Endothelial cell (in vitro differentiated cells): ENCODE measurements at regions not wholly inside any gene's neighbourhood (a gene's known extent, or its start where the extent isn't known, plus 50 kb on each side); places are given as distances from the start of the nearest gene placed in this dataset.
"Not testable (repeated sequence)": the region's sequence is repeated elsewhere in the genome, so short reads cannot be mapped to it uniquely, and the experiment has no call there.

Experiments
- DNase-seq: peaks from one replicate; pipeline ENCODE4 v3.0.0; 2021; ENCODE audit warnings: low spot score
- H3K27ac Mint-ChIP-seq: one replicate; pipeline ENCODE4 v1.8.0; 2021; ENCODE audit warnings: mixed read lengths, inconsistent platforms; ENCODE audit not compliant: unreplicated experiment
- H3K27me3 Mint-ChIP-seq: one replicate; pipeline ENCODE4 v1.8.0; 2021; ENCODE audit warnings: mild to moderate bottlenecking, moderate library complexity, mixed read lengths, inconsistent platforms; ENCODE audit not compliant: unreplicated experiment
- H3K36me3 Mint-ChIP-seq: one replicate; pipeline ENCODE4 v1.8.0; 2021; ENCODE audit warnings: mild to moderate bottlenecking, low read depth, mixed read lengths, inconsistent platforms; ENCODE audit not compliant: unreplicated experiment
- H3K4me1 Mint-ChIP-seq: one replicate; pipeline ENCODE4 v1.8.0; 2021; ENCODE audit warnings: mild to moderate bottlenecking, mixed read lengths, inconsistent platforms; ENCODE audit not compliant: unreplicated experiment
- H3K4me3 Mint-ChIP-seq: one replicate; pipeline ENCODE4 v1.8.0; 2021; ENCODE audit warnings: mild to moderate bottlenecking, mixed read lengths, inconsistent platforms; ENCODE audit not compliant: unreplicated experiment
- H3K9me3 Mint-ChIP-seq: one replicate; pipeline ENCODE4 v1.8.0; 2021; ENCODE audit warnings: mixed read lengths, inconsistent platforms; ENCODE audit not compliant: unreplicated experiment
- TF ChIP-seq, protein P1 (sequence below): fragments of 200-600 bp; sonication (generic); IDR thresholded peaks from one replicate; pipeline ENCODE4 v1.5.0; 2021; ENCODE audit warnings: antibody characterized with exemption; ENCODE audit not compliant: unreplicated experiment

DNA sequence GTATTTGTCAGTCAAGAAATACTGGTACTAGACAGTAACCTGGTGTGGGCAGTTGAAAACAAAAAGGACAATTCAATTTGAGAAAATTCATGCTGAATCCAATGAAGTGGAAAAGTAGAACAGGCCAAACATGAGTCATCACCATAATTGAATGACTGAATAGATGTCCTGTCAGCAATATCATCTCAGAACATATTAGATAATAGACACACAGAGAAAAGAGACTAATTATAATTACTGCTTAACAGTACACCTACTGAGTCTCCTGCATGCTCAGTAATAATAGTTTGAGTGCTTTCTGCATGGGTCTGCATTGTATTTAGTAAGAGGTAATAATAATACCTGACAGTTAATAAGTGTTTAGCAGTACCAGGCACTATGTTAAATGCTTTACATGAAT is 138.6 kb upstream of the ZC3H15 start:
- no peak overlapping the region for H3K27ac Mint-ChIP-seq
- TF ChIP-seq, protein P1, sequence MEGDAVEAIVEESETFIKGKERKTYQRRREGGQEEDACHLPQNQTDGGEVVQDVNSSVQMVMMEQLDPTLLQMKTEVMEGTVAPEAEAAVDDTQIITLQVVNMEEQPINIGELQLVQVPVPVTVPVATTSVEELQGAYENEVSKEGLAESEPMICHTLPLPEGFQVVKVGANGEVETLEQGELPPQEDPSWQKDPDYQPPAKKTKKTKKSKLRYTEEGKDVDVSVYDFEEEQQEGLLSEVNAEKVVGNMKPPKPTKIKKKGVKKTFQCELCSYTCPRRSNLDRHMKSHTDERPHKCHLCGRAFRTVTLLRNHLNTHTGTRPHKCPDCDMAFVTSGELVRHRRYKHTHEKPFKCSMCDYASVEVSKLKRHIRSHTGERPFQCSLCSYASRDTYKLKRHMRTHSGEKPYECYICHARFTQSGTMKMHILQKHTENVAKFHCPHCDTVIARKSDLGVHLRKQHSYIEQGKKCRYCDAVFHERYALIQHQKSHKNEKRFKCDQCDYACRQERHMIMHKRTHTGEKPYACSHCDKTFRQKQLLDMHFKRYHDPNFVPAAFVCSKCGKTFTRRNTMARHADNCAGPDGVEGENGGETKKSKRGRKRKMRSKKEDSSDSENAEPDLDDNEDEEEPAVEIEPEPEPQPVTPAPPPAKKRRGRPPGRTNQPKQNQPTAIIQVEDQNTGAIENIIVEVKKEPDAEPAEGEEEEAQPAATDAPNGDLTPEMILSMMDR, result no peak
- no peak for DNase-seq

DNA sequence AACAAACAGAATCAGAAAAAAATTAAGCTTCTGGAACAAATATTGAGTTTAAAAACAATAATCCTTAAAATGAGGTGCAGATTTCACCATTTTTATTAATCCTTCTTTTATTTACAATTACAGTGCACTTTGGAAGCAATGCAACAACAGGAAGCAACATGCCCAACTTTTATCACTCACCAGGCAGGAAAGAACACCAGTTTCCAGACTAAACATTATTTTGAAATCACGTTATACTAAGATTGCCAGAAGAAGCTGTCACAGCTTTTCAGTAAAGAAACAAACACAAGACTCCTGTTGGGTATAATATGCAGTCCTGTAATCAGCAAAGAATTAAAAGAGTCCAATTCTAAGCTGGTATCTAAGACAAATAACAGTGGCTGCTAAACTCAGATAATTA is 137.9 kb upstream of the ZC3H15 start:
- no peak overlapping the region for H3K27ac Mint-ChIP-seq
- no peaks in the 10 kb centered on the region for H3K9me3 Mint-ChIP-seq
- H3K4me3 Mint-ChIP-seq, result no peak overlapping the region
- no peaks in the 10 kb centered on the region for H3K27me3 Mint-ChIP-seq
- TF ChIP-seq, protein P1, result no peak
- H3K4me1 Mint-ChIP-seq, result no peaks in the 10 kb centered on the region
- DNase-seq, result no peak
- H3K36me3 Mint-ChIP-seq, result peaks cover 5% of the 10 kb centered on the region

More for the DNA sequence above, 138.6 kb upstream of the ZC3H15 start:
- Mint-ChIP-seq H3K4me3 (no peak overlapping the region), H3K9me3 (no peaks in the 10 kb centered on the region), H3K4me1 (no peaks in the 10 kb centered on the region), H3K27me3 (no peaks in the 10 kb centered on the region), H3K36me3 (peaks cover 3% of the 10 kb centered on the region)

DNA sequence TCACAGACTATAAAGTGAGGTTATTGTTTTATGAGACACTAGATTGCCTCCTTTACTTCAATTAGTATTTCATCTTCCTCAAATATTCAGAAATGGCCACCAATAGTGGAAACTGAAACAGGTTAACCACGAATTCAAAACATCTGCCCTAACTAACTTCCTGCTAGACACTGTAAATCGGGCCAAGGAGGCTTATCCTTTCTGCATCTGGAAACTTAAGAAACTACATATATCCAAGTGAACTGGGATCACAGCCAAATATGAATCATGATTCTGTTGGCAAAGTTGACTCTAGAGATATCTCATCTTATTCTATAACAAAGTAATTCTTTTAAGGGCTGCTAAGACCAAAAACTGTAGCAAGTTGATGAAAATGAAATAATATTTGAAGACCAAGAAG is 136.6 kb upstream of the ZC3H15 start:
- H3K9me3 Mint-ChIP-seq, result no peaks in the 10 kb centered on the region
- no peaks in the 10 kb centered on the region for H3K4me1 Mint-ChIP-seq
- peaks cover 5% of the 10 kb centered on the region for H3K27me3 Mint-ChIP-seq
- peaks cover 10% of the 10 kb centered on the region for H3K36me3 Mint-ChIP-seq
- no peak overlapping the region for H3K27ac Mint-ChIP-seq
- DNase-seq, result no peak
- H3K4me3 Mint-ChIP-seq, result no peak overlapping the region
- TF ChIP-seq, protein P1, result no peak

DNA sequence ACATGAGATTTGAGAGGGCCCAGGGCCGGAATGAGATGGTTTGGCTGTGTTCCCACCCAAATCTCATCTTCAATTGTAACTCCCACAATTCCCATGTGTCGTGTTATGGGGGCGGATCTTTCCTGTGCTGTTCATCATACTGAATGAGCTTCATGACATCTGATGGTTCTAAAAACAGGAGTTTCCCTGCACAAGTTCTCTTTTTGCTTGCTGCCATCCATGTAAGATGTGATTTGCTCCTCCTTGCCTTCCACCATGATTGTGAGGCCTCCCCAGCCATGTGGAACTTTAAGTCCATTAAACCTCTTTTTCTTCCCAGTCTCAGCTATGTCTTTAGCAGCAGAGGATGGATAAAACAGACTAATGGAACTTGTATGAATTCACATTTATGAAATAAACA is 131.9 kb upstream of the ZC3H15 start:
- not testable (repeated sequence) for DNase-seq, H3K27ac Mint-ChIP-seq, H3K27me3 Mint-ChIP-seq, H3K4me1 Mint-ChIP-seq, H3K36me3 Mint-ChIP-seq, H3K9me3 Mint-ChIP-seq, H3K4me3 Mint-ChIP-seq

DNA sequence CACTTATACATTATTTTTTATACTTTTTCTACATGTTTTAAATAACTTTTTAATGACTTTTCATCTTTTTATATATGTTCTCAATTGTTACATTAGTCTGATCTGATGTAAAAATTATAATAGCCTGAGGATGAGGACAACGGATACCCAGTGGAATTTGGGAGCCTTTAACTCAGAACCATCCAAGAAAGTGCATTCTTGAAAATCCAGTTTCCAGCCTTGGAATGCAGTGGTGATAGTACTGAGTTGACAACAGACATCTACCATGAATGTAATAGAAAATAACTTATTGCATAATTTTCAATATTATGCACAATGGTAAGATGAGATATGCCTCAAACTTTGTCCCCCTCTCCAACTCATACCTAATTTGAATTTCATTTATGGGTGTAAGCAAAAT is 120.7 kb upstream of the ZC3H15 start:
- Mint-ChIP-seq H3K27me3 (no peaks in the 10 kb centered on the region), H3K27ac (no peak overlapping the region)

More for the DNA sequence above, 120.7 kb upstream of the ZC3H15 start:
- TF ChIP-seq, protein P1, result no peak
- H3K4me1 Mint-ChIP-seq, result peaks cover 6% of the 10 kb centered on the region
- no peaks in the 10 kb centered on the region for H3K36me3 Mint-ChIP-seq
- no peak overlapping the region for H3K4me3 Mint-ChIP-seq
- no peaks in the 10 kb centered on the region for H3K9me3 Mint-ChIP-seq
- no peak for DNase-seq
